Osteocyte (in vitro differentiated cells): ENCODE measurements at regions not wholly inside any gene's neighbourhood (a gene's known extent, or its start where the extent isn't known, plus 50 kb on each side); places are given as distances from the start of the nearest gene placed in this dataset.

ENCODE experiments used
- DNase-seq: peaks from one replicate; pipeline ENCODE4 v3.0.0; 2021; ENCODE audit warnings: mixed read lengths; ENCODE audit not compliant: unreplicated experiment; ENCODE audit errors: extremely low spot score
- H3K27ac Mint-ChIP-seq: one replicate; pipeline ENCODE4 v1.8.0; 2021; ENCODE audit warnings: mild to moderate bottlenecking, mixed read lengths; ENCODE audit not compliant: unreplicated experiment
- H3K27me3 Mint-ChIP-seq: one replicate; pipeline ENCODE4 v1.8.0; 2021; ENCODE audit warnings: mixed read lengths; ENCODE audit not compliant: unreplicated experiment
- H3K36me3 Mint-ChIP-seq: one replicate; pipeline ENCODE4 v1.8.0; 2021; ENCODE audit warnings: mixed read lengths; ENCODE audit not compliant: unreplicated experiment
- H3K4me1 Mint-ChIP-seq: one replicate; pipeline ENCODE4 v1.8.0; 2021; ENCODE audit warnings: mixed read lengths; ENCODE audit not compliant: unreplicated experiment
- H3K4me3 Mint-ChIP-seq: one replicate; pipeline ENCODE4 v1.8.0; 2021; ENCODE audit warnings: mild to moderate bottlenecking, moderate library complexity, mixed read lengths; ENCODE audit not compliant: unreplicated experiment
- H3K9me3 Mint-ChIP-seq: one replicate; pipeline ENCODE4 v1.8.0; 2021; ENCODE audit warnings: mixed read lengths; ENCODE audit not compliant: unreplicated experiment
- TF ChIP-seq, protein P1 (sequence below): fragments of 200-600 bp; sonication (generic); IDR thresholded peaks from 2 replicates; pipeline ENCODE4 v1.5.0; 2021; ENCODE audit warnings: antibody characterized with exemption, mild to moderate bottlenecking, moderate library complexity

DNA sequence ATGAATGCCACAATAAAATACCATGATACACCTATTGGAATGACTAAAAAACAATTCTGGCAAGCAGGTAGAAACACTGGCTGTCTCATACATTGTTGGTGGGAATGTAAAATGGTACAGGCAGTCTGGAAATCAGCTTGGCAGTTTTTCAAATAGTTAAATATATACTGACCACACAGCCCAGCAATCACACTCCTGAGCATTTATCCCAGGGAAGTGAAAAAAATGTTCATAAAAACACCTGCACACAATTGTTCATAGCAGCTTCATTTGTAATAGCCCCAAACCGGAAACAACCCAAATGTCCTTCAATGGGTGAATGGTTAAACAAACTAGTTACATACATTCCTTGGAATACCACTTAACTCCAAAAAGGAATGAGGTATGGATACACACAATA lies 137.2 kb downstream of the TFCP2L1 start:
- TF ChIP-seq, protein P1, sequence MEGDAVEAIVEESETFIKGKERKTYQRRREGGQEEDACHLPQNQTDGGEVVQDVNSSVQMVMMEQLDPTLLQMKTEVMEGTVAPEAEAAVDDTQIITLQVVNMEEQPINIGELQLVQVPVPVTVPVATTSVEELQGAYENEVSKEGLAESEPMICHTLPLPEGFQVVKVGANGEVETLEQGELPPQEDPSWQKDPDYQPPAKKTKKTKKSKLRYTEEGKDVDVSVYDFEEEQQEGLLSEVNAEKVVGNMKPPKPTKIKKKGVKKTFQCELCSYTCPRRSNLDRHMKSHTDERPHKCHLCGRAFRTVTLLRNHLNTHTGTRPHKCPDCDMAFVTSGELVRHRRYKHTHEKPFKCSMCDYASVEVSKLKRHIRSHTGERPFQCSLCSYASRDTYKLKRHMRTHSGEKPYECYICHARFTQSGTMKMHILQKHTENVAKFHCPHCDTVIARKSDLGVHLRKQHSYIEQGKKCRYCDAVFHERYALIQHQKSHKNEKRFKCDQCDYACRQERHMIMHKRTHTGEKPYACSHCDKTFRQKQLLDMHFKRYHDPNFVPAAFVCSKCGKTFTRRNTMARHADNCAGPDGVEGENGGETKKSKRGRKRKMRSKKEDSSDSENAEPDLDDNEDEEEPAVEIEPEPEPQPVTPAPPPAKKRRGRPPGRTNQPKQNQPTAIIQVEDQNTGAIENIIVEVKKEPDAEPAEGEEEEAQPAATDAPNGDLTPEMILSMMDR, result no peak
- H3K4me1 Mint-ChIP-seq, result no peaks in the 10 kb centered on the region
- H3K4me3 Mint-ChIP-seq, result no peak overlapping the region
- no peak for DNase-seq
- no peaks in the 10 kb centered on the region for H3K9me3 Mint-ChIP-seq
- peaks cover 46% of the 10 kb centered on the region for H3K27me3 Mint-ChIP-seq
- H3K27ac Mint-ChIP-seq, result no peak overlapping the region
- H3K36me3 Mint-ChIP-seq, result no peaks in the 10 kb centered on the region

DNA sequence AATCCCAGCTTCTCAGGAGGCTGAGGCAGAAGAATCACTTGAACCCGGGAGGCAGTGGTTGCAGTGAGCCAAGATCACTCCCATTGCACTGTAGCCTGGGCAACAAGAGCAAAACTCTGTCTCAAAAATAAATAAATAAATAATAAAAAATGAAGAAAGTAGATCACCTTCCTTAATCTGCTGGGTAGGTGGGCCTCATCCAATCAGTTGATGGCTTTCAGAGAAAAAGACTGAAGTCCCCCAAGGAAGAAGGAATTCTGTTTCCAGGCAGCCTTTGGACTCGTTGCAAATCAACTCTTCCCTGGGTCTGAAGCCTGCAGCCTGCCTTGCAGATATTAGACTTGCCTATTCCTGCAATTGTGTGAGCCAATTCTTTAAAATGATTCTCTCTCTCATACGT lies 136.5 kb downstream of the TFCP2L1 start:
- Mint-ChIP-seq H3K27me3 (peaks cover 42% of the 10 kb centered on the region), H3K4me1 (no peaks in the 10 kb centered on the region), H3K9me3 (no peaks in the 10 kb centered on the region), H3K4me3 (no peak overlapping the region), H3K27ac (no peak overlapping the region), H3K36me3 (no peaks in the 10 kb centered on the region)
- no peak for DNase-seq
- TF ChIP-seq, protein P1, result no peak

DNA sequence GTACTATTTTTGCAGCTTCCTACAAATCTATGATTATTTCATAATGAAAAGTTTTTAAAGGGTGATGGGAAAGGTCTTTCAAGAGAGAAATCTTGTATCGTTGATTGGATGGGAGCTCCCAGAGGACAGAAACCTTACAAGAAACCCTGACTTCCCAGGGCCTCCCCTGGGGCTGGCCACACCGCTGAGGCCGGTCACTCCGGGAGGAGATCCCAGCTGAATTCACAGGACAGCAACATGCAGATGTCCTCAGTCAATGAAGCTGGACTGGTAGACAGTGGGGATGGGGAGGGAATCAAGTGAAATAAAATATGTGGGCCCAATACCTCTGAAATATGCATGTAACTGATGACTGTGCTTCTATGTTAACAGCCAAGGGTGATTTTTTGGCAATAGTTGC lies 135.6 kb downstream of the TFCP2L1 start:
- Mint-ChIP-seq H3K27me3 (peaks cover 33% of the 10 kb centered on the region), H3K4me1 (no peaks in the 10 kb centered on the region), H3K27ac (no peak overlapping the region), H3K4me3 (no peak overlapping the region), H3K36me3 (no peaks in the 10 kb centered on the region), H3K9me3 (no peaks in the 10 kb centered on the region)
- TF ChIP-seq, protein P1, result no peak
- no peak for DNase-seq

DNA sequence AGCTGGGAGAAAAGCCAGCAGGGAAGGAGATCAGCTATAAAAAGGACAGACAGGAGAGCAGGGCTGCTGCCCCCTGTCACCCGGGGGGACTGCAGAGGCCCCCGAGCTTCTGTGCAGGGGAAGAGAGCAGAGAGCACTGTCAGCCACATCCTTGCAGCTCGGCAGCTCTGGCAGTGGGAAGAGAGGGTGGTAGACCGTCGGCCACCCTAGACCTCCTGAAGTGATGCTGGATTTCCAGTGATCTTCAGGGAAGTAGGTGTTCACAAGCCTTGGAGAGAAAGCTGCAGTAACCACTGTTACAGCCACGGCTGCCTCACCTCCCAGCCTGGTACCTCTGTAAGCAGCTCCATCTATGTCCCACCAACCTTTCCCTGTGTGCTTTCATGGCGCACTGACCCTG lies 134.9 kb downstream of the TFCP2L1 start:
- H3K4me1 Mint-ChIP-seq, result no peaks in the 10 kb centered on the region
- H3K4me3 Mint-ChIP-seq, result no peak overlapping the region
- TF ChIP-seq, protein P1, result no peak
- H3K27ac Mint-ChIP-seq, result no peak overlapping the region
- peaks cover 31% of the 10 kb centered on the region for H3K27me3 Mint-ChIP-seq
- H3K9me3 Mint-ChIP-seq, result no peaks in the 10 kb centered on the region
- H3K36me3 Mint-ChIP-seq, result no peaks in the 10 kb centered on the region
- no peak for DNase-seq

DNA sequence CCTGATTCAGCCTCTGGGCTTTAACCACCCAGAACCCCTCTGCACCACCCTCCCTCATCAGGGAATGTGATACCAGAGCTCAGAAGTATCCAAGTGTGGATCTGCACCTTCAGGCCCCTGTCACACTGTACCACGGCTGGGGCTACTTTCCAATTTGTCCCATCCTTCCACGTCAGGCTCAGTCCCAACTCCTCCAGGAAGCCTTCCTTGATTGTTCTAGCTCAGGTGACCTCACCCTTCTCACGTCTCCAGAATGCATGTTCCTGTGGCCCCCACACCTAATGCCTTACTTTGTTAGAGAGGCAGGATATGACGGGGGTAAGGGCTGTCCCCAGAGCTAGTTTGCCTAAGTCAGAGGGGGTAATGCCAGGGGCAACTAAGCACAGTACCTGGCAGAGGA lies 134.3 kb downstream of the TFCP2L1 start:
- H3K36me3 Mint-ChIP-seq, result no peaks in the 10 kb centered on the region
- H3K4me3 Mint-ChIP-seq, result no peak overlapping the region
- TF ChIP-seq, protein P1, result no peak
- H3K4me1 Mint-ChIP-seq, result no peaks in the 10 kb centered on the region
- DNase-seq, result no peak
- H3K9me3 Mint-ChIP-seq, result no peaks in the 10 kb centered on the region
- peaks cover 25% of the 10 kb centered on the region for H3K27me3 Mint-ChIP-seq
- no peak overlapping the region for H3K27ac Mint-ChIP-seq
